ENCODE measurements at regions not wholly inside any gene's neighbourhood (a gene's known extent, or its start where the extent isn't known, plus 50 kb on each side); places are given as distances from the start of the nearest gene placed in this dataset.

DNA sequence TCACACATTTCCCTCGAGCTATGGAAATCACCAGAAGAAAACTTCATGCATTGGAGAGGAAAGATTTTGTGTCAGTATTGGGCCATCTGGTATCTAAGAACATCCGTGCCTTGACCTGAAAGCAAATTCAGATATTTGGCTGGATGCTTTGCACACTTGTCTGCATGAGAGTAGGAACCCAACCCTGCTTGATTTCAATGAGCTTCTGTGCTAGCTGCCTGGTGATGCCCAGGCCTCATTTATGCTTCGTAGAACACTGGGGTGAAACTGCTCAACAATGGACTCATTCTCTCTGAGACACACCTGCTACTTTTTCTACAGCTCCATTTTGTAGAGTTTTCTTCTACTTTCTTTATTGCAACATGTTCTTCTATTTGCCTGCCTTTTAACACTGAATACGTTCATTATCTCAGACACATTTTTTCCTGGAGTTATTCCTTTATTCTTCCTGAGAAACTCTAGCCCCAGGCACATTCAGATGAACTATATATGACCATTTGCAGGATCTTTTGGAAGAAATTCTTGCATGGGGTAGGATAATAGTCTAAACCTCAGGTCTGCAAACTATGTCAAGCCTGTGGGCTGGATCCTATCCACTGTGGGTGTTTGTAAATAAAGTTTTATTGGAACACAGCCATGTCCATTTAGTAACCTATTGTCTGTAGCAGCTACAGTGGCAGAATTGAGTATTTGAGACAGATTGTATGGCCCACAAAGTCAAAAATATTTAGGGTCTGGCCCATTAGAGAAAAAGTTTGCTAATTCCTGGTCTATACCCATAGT, 83.8 kb upstream of the CLCN4 start:
- TF ChIP-seq MXI1 (IDR thresholded peaks at IDR 0.05; ENCODE audit: borderline replicate concordance, low read depth, low read length), result no peak
- no peak for TF ChIP-seq MAFK (IDR thresholded peaks at IDR 0.05; ENCODE audit: low read depth, low read length)
- TF ChIP-seq, protein P1, sequence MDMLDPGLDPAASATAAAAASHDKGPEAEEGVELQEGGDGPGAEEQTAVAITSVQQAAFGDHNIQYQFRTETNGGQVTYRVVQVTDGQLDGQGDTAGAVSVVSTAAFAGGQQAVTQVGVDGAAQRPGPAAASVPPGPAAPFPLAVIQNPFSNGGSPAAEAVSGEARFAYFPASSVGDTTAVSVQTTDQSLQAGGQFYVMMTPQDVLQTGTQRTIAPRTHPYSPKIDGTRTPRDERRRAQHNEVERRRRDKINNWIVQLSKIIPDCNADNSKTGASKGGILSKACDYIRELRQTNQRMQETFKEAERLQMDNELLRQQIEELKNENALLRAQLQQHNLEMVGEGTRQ (IDR thresholded peaks at IDR 0.05; ENCODE audit: low read depth, low read length), result no peak
- TF ChIP-seq POLR2A (IDR thresholded peaks at IDR 0.05; ENCODE audit: low read depth, low read length), result no peak
- TF ChIP-seq, protein P2, sequence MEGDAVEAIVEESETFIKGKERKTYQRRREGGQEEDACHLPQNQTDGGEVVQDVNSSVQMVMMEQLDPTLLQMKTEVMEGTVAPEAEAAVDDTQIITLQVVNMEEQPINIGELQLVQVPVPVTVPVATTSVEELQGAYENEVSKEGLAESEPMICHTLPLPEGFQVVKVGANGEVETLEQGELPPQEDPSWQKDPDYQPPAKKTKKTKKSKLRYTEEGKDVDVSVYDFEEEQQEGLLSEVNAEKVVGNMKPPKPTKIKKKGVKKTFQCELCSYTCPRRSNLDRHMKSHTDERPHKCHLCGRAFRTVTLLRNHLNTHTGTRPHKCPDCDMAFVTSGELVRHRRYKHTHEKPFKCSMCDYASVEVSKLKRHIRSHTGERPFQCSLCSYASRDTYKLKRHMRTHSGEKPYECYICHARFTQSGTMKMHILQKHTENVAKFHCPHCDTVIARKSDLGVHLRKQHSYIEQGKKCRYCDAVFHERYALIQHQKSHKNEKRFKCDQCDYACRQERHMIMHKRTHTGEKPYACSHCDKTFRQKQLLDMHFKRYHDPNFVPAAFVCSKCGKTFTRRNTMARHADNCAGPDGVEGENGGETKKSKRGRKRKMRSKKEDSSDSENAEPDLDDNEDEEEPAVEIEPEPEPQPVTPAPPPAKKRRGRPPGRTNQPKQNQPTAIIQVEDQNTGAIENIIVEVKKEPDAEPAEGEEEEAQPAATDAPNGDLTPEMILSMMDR (conservative IDR thresholded peaks at IDR 0.05; ENCODE audit: low read depth, low read length), result no peak
- no peak for TF ChIP-seq RFX5 (IDR thresholded peaks at IDR 0.05; ENCODE audit: low read depth, low read length)
- TF ChIP-seq MAZ (IDR thresholded peaks at IDR 0.05; ENCODE audit: borderline replicate concordance, low read depth, low read length), result no peak
- TF ChIP-seq RAD21 (IDR thresholded peaks at IDR 0.05; ENCODE audit: low read length), result no peak
- no peak for TF ChIP-seq NFE2L2 (IDR thresholded peaks at IDR 0.05; ENCODE audit: low read depth, low read length)
- TF ChIP-seq FOS (IDR thresholded peaks at IDR 0.05; ENCODE audit: low read depth, low read length), result no peak
- TF ChIP-seq, protein P3, sequence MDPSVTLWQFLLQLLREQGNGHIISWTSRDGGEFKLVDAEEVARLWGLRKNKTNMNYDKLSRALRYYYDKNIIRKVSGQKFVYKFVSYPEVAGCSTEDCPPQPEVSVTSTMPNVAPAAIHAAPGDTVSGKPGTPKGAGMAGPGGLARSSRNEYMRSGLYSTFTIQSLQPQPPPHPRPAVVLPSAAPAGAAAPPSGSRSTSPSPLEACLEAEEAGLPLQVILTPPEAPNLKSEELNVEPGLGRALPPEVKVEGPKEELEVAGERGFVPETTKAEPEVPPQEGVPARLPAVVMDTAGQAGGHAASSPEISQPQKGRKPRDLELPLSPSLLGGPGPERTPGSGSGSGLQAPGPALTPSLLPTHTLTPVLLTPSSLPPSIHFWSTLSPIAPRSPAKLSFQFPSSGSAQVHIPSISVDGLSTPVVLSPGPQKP (IDR thresholded peaks at IDR 0.05; ENCODE audit: borderline replicate concordance, low read depth, low read length), result no peak
- TF ChIP-seq CEBPB (IDR thresholded peaks at IDR 0.05; ENCODE audit: low read depth, low read length), result no peak
- no peak for TF ChIP-seq RCOR1 (IDR thresholded peaks at IDR 0.05; ENCODE audit: insufficient replicate concordance, low read length)

Data from IMR-90 (cell line).